Stomach (tissue), 4 donors: ENCODE measurements at regions not wholly inside any gene's neighbourhood (a gene's known extent, or its start where the extent isn't known, plus 50 kb on each side); places are given as distances from the start of the nearest gene placed in this dataset.
"Not testable (repeated sequence)": the region's sequence is repeated elsewhere in the genome, so short reads cannot be mapped to it uniquely, and the experiment has no call there.

ENCODE experiments used
- EP300 ChIP-seq: sonication (generic); formaldehyde crosslinking; IDR thresholded peaks from one replicate; pipeline ENCODE4 v1.6.1; 2017; ENCODE audit warnings: antibody characterized with exemption
- POLR2A ChIP-seq, 4 donors: fragments of 450-650 bp; IDR thresholded peaks; one replicate each; pipeline ENCODE4 v1.6.1; 2016; ENCODE audit warnings: antibody characterized with exemption in 4 of 4, control low read depth in 2 of 4, mild to moderate bottlenecking in 1 of 4, moderate library complexity in 1 of 4
- POLR2AphosphoS5 ChIP-seq, 3 donors: sonication (generic); formaldehyde crosslinking; IDR thresholded peaks; one replicate each; pipeline ENCODE4 v1.6.1; 2016; ENCODE audit warnings: antibody characterized with exemption in 3 of 3
- TF ChIP-seq, protein P1 (sequence below), 7 experiments: fragments of 450-650 bp in 4 of 7; fragments of 200-600 bp in 3 of 7; sonication (generic) in 3 of 7; IDR thresholded peaks; one replicate each; pipeline ENCODE4 v1.5.1; 2016 to 2019; ENCODE audit warnings: antibody characterized with exemption in 7 of 7, control low read depth in 2 of 7, mild to moderate bottlenecking in 1 of 7

DNA sequence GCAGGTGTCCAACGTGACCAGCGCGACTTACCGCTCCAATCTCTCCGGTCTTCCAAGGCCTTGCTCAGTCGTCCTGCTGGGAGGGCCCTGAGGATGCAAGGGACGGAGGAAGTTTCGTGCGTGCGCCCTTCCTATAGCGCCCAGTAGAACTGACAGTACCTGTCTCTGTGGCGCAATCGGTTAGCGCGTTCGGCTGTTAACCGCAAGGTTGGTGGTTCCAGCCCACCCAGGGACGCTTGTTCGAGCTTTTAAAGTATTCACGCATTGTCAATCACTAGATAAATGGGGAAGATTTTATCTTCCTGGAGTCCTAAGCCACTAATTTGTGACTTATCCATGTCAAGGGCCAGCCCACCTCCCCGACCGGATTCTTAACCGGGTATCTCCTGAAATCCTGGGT is 141.1 kb upstream of the NOTCH2NLA start:
- TF ChIP-seq, protein P1, sequence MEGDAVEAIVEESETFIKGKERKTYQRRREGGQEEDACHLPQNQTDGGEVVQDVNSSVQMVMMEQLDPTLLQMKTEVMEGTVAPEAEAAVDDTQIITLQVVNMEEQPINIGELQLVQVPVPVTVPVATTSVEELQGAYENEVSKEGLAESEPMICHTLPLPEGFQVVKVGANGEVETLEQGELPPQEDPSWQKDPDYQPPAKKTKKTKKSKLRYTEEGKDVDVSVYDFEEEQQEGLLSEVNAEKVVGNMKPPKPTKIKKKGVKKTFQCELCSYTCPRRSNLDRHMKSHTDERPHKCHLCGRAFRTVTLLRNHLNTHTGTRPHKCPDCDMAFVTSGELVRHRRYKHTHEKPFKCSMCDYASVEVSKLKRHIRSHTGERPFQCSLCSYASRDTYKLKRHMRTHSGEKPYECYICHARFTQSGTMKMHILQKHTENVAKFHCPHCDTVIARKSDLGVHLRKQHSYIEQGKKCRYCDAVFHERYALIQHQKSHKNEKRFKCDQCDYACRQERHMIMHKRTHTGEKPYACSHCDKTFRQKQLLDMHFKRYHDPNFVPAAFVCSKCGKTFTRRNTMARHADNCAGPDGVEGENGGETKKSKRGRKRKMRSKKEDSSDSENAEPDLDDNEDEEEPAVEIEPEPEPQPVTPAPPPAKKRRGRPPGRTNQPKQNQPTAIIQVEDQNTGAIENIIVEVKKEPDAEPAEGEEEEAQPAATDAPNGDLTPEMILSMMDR (IDR thresholded peaks at IDR 0.05) = not testable (repeated sequence)
- not testable (repeated sequence) for TF ChIP-seq POLR2A (IDR thresholded peaks at IDR 0.05); POLR2AphosphoS5 (IDR thresholded peaks at IDR 0.05); EP300
